Activated T-cell treated with anti-CD3 and anti-CD28 coated beads, Interleukin-2, amount 50 U/mL, for 48 hours (primary cell): ENCODE measurements at regions not wholly inside any gene's neighbourhood (a gene's known extent, or its start where the extent isn't known, plus 50 kb on each side); places are given as distances from the start of the nearest gene placed in this dataset.

ENCODE experiments used
- DNase-seq, 2 experiments: peaks; one replicate each; pipeline ENCODE4 v3.0.0-alpha.2; 2020

DNA sequence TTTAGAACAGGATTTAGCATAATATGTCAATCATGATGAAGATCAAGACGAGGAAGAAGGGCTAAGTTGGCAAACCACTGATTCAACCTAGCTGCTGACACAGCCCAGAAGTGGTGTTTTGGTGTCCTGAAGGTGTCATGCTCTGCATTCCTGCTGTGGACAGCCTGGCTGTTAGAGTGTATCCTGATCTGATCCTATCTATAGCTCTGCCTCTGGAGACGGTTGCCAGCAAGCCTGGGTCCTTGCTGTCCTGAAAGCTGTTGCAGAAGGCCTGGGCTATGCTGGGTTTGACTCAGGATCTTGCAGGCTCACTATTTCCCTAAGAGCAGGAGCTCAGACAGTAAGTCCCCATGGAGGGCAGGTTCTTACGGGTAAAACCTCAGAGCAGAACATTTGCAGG, 416.4 kb downstream of the TSHZ3 start:
- no peak for DNase-seq

DNA sequence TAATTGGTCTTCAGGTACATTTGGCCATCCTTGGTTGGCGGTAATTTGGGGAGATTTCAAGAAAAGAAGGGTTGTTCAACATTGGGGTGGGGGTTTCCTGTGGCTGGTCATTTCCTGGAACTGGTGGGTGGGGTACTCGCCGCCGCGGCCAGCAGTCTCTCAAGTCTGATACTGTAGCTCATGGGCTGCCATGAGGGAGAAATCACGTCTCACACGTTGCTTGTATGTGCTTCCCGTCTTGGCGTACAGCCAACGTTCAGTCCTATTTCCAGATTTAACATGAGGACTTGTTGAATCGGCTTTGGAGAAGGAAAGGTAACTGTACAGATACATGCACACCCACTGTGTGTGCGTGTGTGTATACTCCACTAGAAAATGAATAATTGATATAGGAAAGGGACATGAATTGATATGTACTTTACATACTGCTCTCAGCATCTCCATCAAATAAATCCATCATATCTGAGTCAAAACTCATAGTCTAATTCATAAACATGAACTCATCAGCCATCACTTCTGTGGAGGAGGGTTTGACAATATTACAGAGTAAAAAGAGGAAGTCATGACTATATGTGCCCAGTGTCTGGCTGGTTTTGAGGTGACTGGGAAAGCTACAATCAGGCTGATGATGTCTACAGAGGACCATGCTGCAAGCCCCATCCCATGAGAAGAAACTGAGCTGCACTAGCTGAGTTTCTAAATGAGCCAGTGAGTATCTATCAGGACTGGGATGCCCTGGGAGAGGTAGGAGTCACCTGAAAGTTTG, 418.1 kb downstream of the TSHZ3 start:
- DNase-seq, result no peak

DNA sequence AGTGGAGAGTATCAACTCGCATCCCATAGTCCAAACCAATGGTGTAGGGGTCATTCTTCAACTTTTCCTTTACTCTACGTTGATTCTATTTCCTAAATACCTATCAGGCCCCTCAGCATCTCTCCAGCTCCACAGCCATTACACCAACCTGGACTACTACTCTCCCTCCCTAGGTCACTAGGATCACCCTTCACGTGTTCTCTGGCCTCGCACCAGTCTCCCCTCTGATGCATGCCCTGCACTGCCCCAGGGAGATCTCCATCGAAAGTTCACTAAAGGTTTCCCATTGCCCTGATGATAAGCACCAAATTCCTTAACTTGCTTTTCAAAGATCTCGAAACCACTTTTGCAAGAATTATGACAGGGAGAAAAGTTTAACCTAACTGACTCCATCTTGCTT, 421.5 kb downstream of the TSHZ3 start:
- DNase-seq, result no peak

DNA sequence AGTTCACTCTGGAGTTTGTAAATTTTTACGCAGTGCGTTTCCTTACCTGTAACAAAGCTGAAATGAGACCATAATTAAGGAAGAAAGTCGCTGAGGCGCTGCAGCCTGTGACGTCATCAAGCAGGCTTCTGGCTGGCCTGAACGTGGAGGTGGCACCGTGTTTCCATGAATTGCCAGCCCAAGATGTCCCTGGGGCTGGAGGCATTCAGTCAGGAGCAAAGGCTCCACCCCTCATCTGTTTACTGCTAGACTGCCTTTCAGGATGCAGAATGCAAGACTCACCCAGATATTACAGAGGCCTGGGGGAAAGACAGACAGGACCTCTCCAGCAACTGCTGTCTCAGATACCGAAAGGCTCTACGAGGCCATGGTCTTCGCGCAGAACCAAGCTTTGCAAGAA, 424.6 kb downstream of the TSHZ3 start:
- no peak for DNase-seq

DNA sequence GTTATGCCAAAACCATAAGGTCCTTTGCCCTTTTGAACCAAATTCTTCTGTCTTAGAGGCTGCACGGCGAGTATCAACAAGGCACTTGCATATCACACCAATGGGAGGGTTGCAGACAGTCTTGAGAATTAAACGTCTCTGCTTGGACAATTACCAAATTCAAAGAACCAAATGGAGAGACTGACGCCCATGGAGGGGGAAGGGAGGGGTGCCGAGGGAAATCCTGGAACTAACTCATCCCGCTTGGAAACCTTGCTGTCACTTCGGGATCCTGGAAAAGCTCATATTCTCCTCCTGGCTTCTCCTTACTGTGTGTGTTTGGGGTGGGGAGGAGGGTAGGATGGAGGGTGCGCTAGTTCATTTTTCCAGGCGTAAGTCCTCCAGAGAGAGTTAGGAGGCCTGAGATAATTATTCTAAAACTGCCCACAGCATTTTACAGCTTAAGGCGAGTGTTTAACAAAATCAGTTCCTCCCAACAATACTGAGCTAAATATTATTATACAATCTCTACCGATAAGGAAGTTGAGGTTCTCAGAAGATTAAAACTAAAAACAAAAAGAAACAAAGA, 425.1 kb downstream of the TSHZ3 start:
- DNase-seq, result no peak

DNA sequence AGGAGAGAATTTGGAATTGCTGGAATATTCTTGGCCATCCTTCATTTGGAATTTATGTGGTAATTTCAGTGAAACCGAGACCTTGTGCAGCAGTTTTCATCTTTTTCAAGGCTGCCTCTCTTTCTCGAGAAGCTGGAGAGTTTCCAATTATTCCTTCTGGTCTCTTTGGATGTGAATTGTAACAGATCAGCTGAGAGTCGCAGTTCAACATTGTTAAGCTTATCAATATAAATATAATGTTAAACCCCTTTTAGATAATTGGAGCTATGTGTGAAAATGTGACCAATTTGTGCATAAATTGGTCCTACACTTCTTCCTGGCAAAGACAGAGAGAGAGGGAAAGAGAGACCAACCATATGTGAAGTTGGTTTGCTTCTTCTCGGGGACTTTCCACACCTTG, 425.6 kb downstream of the TSHZ3 start:
- DNase-seq, result no peak

DNA sequence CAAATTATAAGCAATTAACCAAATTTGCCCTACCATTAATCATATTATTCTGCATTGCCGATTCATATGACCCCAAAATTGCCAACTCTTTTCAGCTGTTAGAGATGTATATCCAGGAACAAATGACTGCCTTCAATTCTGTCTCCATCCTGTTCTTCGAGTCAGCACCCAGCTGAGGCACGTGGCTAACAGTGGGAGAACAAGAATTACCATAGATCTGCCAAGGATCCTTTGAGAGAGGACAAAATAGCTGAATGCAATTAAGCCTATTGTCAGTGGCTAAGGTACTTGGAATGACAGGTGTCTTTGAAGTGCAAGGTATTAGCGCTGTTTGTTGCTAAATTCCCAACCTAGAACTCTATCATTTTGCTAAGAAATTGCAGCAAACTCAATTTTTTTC, 426.1 kb downstream of the TSHZ3 start:
- no peak for DNase-seq

DNA sequence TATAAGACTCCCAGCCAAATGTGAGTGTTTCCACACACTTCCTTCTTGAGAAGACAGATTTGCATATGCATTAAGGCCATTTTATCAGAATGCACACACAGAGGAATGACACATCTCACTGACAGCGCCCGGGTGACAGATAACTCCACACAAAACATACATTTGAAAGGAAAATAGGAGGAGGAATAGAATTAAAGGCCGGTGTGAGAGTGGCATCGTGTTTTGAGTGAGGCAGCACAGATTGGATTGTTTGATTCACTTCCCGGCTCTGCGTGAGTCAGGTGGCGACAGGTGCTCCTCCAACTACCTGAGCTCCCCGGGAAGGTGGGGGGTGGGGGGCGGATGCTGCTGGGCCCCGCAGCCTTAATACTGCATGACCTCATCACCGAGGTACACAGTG, 429.0 kb downstream of the TSHZ3 start:
- no peak for DNase-seq

DNA sequence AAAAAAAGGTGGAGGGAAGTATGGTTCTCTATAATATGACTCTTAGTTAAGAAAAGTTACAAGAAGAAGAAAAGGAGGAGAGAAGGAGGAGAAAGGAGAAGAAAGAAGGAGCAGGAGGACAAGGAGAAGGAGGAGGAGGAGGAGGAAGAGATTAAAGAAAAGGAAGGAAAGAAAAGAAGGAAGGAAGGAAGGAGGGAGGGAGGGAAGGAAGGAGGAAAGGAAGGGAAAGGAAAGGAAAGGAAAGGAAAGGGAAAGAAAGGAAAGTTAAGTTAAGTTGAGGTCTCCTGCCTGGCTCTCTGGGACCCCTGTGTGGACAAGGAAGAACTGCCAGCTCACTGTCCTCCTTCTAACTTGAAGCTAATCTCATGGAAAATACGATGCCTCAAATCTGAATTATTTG, 429.5 kb downstream of the TSHZ3 start:
- DNase-seq, result no peak

DNA sequence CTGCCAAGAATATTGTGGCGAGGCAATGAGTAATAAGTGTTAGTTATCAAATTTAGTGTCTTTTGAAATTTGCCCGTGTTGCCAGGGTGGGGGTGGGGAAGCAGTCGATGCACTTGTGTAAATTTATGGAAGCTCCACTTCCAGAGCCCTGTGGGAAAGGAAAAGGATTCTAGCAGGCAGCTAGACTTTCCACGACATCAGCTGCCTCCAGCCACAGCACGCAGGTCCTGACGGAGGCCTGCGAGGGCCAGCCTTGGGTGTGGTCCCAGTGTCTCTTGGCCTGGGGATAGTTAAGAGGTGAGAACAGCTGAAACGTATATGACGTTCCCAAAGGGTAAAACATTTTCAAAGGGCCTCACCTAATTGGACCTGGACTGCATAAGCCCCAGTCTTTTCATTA, 433.0 kb downstream of the TSHZ3 start:
- no peak for DNase-seq

DNA sequence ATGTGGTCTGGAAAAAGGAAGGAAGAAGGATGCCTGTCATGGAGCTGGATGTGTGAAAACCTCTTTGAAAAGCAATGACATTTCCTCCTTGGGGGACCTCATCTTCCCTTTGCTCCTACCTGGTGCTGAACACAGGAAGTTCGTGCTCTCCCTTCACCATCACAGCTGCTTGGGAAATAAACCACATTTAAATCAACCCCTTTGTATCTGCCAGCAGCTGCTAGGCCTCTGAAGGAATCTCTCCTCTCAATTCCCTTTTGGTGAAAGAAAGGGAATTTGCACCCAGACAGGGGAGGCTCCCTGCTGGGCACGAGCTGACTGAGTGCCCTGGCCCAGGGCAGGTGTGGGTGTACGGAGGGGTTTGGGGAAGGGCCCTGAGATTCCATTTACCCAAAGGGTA, 437.7 kb downstream of the TSHZ3 start:
- DNase-seq, result no peak

DNA sequence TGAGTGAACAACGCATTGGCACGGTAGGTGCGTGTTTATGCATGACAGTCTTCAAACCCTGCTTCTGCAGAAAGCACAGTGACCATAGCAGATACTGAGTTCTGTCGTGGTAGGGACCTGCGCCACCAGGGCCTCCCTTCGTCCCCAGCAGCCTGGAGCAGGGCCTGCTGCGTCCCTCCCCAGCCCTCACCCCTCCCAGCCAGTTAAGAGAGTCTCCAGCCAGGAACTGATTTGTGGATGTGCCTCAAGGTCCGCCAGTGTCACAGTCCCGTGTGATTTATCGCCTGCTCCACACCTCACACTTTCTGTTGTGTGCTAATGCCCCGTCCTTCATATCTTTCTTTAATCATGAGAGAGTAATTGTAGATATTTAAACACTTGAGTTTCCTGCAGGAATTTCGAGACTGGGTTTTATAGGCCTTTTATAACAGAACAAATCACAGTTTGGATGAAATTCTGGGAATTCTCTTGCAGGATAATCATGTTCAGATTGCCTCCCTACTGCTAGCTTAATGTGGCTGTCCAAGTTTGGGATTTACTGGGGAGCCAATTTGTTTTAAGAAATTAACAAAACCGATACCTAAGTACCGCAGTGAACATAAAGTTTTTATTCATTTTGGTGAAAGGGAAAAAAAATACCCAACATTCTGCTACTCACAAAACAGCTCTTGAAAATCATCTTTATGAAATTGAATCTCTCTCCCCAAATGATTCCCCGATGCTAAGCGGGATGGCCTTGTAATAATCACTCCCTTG, 438.6 kb downstream of the TSHZ3 start:
- no peak for DNase-seq

DNA sequence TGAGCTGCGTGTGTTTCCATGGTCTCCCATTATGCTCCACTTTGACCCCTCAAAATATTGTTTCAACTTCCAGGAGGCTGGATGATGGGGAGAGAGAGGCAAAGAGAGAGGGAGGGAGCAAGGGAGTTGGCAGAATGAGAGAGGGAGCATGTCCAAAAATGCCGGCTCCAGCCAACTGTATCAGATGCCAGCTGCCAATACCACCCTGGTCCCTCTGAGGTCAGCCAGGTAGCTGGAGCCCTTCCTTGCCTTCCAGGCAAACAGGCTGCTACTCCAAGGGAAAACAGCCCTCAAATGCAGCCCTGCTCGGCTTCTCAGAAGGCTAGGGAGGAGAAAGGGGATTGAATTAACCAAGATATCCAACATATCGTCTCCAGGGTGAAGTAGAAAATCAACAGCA, 440.0 kb downstream of the TSHZ3 start:
- DNase-seq, result no peak

DNA sequence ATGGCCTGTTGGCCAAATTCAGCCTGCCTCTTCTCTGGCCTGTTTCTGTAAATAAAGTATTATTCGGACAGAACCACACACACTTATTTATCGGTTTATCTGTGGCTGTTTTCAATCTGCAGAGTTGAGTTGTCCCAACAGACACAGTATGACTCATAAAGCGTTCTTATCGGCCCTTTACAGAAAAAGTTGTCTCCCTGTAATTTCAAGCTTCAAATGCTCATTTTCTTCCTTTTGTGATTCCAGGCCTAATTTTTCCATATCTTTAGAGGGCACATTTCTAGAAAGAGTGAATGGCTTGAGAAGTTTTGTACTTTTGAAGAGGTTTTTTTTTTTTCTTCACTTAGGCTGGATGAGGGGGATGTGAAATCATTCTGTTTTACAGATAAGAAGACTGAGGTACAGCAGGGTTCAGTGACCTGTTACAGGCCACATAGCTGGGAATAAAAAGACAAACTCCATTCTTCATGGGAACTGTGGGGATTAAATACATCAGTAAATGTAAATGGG, 440.9 kb downstream of the TSHZ3 start:
- no peak for DNase-seq

DNA sequence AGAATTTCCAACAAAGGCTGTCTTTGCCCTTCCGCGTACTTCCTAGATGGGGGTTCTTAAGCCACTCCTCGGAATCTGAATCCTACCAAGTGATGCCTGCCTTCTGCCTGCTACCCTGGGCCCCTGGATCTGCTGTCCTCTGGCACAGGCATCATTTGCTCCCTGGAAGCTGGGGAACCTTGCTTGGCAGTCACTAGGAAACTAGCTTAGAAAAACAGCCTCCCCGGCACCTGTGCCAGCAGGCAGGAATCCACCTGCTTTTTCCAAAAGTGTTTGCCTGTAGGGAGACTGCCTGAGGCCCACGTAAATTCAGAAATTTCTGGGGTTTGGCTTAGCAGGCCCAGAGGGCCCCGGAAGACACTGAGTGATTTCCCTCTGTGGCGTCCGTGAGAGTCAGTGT, 442.4 kb downstream of the TSHZ3 start:
- no peak for DNase-seq

DNA sequence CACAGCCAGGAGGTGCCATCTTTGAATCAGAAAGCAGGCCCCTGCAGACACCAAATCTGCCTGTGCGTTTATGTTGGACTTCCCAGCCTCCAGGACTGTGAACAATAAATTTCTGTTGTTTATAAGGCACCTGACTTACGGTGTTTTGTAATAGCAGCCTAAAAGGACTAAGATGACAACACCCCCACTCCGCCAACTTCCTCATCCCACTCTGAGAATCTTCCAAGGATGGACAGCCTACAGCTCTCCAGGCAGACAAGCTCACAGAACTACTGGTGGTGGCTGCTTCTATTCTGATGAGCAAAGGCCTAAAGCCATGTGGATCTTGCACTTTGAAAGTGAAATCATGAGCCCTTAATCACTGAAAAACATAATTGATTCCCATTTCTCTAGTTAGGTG, 449.2 kb downstream of the TSHZ3 start:
- no peak for DNase-seq

DNA sequence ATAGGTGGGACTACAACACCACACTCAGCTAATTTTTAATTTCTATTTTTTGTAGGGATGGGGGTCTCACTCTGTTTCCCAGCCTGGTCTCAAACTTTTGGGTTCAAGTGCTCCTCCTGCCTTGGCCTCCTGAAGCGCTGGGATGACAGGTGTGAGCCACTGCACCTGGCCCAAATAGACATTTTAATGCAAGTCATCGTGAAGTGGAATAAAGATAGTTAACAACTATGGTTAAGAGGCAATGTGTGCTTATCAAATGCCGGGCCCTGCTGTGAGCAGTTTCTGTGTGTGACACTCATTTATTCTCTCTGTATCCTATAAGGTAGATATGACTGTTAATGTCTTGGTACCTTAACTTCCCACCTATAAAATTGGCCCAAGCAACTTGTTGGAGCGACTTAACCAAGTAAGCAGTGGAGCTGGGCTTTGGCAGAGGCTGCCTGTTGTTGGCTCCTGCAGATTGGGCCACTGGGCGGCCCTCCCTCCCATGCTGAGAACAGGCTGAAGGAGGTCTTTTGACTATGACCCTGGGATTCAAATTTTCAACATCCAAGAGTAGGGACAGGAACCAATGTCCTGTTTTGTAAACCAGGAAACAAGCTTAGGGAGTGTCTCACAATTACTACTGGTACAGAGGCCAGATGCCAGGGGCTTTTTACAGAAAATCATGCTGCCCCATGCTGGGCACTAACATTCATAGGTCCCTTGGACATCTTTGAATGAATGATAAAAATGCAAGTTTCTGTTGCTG, 450.7 kb downstream of the TSHZ3 start:
- no peak for DNase-seq

DNA sequence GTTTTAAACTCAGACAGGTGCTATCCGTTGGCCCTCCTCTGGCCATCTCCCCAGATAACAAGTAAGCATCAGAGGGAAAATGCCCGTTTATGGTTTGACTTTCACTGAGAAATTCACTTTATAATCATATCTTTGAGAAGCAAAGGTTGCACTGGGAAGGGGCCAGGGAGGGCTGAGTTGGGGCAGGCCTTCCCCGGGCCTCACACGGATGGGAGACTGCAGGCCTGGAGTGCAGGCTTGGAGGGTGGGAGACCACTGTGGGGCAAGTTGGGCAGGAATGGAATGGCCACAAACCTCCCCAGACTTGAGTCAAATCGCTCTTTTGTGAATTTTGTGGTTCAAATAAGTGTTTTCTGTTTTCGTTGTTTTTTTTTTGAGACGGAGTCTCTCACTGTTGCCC, 451.7 kb downstream of the TSHZ3 start:
- DNase-seq, result no peak

DNA sequence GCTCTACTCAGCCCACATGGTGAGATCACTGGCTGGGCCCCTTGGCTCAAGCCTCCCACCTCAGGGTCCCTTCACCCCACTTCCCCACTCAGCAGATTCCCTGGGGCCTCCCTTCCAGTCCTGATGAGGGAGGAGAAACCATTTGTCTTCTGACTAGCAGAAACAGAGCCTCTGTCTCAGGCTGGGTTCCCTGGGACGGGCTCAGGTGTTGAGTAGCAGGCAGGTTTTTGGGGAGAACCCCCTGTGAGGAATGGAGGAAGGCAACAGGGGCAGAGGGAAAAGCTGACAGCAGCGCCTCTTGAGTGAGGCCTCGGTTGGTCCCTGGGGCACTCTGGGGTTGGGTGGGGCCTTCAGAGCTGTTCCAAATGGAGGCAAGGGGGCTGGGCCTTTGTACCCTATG, 452.2 kb downstream of the TSHZ3 start:
- no peak for DNase-seq

DNA sequence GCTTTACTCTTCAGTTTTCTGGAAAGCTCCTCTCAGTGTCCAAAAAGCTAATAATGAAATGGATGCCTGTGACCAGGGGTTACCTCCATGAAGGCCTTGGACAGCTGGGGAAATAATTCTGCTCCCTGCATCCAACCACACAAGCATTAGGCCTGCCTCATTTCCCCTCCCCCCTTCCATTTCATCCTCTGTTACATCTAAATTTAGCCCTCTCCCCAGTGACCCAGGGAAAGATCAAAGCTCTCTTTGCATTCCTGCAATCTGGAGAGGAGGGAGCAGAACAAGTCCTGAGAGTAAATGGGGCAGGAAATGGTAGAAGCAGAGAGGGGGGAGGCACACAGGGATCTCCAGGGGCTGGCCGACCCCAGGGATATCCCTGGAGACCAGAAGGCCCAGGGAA, 452.7 kb downstream of the TSHZ3 start:
- no peak for DNase-seq

DNA sequence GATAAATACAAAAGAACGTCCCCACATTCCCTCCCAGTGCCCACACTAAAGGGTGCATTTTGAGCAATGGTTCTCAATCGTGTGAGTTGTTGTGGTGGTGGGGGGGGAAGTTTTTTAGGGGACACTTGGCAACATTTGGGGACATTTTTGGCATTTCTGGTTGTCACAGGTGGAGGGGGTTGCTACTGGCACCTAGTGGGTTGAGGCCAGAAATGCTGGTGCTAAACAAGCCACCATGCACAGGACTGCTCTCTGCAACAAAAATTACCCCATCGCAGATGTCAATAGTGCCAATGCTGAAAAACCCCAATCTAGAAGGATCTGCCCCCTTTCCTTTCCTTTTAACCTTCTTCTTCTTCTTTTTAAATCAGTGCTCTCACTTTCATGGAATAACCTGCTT, 453.3 kb downstream of the TSHZ3 start:
- no peak for DNase-seq

DNA sequence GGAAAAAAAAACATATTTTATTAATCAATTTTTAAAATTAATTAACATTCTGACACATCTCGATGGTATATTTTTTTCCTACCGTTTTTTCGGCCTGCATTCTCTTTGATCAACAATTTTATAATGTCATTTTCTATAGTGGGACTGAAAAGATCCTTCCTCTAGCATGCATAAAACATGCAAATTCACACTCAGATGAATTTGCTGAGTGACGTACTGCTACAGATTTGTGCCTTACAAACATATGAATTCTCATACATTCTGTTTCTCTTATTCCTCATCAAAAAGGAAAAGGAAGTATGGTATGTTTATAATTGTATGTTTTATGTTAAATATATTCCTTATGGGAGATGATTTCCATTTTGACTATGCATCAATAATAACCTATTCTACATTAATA, 458.2 kb downstream of the TSHZ3 start:
- DNase-seq, result no peak

DNA sequence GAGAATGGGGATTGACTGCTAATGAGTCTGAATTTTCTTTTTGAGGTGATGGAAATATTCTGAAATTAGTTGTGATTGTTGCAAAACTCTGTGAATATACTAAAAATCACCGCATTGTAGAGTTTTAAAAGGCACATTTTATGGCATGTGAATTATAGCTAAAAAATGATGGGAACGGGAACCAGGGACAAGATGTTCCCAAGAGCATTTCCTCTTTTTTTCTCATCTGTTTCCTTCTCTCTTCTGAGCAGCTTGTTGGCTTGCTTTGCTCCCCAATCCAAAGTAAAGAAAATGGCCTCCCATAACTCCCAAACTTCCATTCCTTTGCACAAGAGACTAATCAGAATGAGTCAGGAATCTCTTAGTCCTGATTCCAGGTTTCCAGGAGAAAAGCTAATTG, 459.2 kb downstream of the TSHZ3 start:
- no peak for DNase-seq

DNA sequence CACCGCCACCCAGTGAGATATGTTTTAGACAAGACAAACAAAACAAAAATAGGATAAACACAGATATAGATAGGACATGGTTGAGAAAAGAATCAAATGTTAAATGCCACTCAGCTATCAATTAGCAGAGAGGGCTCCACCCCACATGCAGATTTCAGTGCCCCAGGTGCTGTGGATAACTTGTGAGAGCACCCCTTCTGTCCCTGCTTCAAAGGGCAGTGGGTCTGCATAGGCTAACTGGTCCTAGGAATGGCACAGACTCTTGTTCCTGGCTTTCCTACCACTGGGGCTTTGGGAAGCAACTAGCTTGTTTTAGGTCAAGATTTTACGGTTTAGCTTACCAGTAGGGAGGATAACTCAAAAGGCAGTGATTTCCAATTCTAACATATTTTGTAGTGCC, 460.3 kb downstream of the TSHZ3 start:
- no peak for DNase-seq
